Mesenteric fat pad (tissue), 1 donor: ENCODE measurements at regions not wholly inside any gene's neighbourhood (a gene's known extent, or its start where the extent isn't known, plus 50 kb on each side); places are given as distances from the start of the nearest gene placed in this dataset.
"Not testable (repeated sequence)": the region's sequence is repeated elsewhere in the genome, so short reads cannot be mapped to it uniquely, and the experiment has no call there.

Source experiments
- DNase-seq: peaks from one replicate; pipeline ENCODE4 v3.0.0-alpha.2; 2020; ENCODE audit warnings: low spot score
- donor health status: DM: yes; HTN: yes; CAD: no.

DNA sequence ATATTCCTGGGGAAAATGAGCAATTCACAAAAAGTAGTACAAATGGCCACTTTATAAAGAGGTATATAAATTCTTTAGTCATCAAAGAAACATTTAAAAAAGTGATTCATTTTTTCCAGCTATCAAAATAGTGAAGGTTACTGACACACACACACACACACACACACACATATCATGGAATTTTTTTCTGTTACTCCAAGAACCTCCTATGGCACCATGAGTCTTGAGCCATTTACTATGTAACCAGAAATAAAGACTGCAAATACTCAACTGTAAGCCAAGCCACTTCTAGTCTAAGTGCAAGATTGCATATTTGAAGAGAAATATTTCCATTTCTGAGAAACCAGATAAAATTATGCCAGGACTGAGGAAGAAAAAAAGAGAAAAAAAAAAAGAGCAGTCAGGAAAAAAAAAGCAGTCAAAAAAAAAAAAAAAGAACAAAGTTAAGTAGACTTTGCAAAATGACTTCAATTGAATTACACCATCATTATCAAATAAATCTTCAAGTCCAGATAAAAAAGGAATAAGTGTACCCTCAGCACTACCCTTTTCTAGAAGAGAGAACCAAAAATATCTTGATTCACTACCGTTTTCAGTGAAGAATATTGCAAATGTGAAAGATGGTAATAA is 275.7 kb downstream of the DAD1 start:
- no peak for DNase-seq

DNA sequence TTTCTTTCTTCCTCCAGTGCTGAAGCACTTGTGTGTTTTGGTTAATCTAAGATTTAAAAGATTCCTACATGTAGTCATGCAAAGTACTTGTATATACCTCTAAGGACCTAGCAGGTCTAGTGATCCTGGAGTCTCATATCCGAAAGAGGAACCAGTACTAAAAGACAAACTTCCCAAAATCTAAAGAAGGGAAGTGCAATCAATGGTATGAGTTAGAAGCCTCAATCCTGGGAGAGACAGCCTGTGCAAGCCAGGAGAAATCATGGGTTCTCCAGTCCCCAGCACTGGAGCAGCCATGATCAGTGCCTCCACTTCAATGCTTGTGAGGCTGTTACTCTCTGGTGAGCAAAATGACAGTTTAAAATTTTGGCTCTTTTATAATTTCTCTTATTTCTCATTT is 277.4 kb downstream of the DAD1 start:
- no peak for DNase-seq

GRCh38 chr14:22305607-22306006 is 283.4 kb downstream of the DAD1 start:
- DNase-seq: no peak

DNA sequence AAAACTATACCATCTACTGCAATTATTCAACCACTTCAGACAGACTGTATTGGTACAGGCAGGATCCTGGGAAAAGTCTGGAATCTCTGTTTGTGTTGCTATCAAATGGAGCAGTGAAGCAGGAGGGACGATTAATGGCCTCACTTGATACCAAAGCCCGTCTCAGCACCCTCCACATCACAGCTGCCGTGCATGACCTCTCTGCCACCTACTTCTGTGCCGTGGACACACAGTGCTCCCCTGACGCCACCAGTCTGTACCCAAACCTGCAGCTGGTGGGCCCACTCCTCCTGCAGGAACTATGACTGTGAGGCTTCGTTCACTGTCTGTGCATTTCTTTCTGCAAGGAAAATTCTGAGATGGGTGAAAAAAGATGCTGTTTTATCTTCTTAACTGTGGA is 284.7 kb downstream of the DAD1 start:
- DNase-seq: no peak

DNA sequence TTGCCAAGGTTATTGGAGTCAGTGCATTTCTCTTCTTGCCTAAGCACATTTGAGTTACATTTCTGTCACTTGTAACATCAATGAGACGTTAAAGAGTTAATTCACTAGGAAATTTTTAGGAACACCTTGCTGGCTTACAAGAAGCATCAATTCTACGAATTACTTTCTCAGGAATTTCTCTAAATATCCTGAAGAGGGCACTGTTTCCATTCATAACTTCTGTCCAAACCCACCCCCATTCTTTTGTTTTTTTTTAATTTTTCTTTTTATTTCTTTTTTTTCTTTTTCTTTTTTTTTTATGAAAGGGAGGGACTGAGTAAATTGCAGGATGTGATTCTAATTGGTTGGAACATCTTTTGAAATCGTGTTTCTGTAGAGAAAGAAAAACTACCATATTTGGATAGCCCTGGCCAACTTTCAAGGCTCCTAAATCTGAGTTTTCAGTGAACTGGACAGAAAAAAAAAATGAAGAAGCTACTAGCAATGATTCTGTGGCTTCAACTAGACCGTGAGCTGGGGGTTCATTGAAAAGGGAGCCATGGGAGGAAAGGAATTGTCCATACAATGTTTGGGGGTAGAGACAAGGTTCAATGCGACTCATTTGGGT is 285.3 kb downstream of the DAD1 start:
- DNase-seq: no peak

DNA sequence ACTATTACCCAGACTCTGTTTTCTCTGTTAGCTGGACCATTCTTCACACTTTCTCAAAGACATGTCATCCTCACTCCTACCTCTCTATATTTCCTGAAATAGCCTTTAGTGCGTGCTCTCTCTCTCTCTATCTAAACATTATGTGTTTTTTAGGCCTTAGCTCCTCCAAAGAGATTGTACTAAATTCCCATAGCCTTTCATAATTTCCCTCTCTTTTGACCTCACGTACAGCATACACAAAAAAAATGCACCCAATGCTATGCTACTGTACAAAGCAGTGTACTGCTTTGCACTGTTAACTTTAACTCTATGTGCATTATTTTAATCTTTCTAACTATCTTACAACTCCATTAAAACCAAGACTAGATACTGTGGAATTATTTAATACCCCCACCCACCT is 288.4 kb downstream of the DAD1 start:
- DNase-seq: no peak

- DNase-seq: no peak
Observed at GRCh38 chr14:22297376-22297775, 291.6 kb downstream of the DAD1 start.

GRCh38 chr14:22296722-22297121 is 292.3 kb downstream of the DAD1 start:
- no peak for DNase-seq

DNA sequence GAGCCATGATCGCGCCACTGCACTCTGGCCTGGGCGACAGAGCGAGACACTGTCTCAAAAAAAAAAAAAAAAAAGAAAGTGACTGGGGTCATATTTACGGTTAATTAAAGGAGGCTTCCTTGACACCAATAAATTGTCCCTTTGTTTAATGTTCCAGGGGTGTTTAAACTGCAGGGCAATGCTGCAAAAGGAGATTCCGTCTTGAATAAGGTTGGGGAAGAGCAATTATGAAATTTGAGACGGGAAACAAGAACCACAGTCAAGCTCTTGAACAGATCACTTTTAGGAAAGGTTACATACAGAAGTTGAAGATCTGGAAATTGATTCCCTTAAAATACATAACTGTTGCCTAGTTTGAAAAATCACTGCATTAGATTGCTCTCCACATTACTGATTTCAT is 292.9 kb downstream of the DAD1 start:
- no peak for DNase-seq

- no peak for DNase-seq
Observed at GRCh38 chr14:22291406-22291805, 297.6 kb downstream of the DAD1 start.

GRCh38 chr14:22289570-22289969 is 299.5 kb downstream of the DAD1 start:
- DNase-seq: no peak

GRCh38 chr14:22285991-22286390 is 303.0 kb downstream of the DAD1 start:
- no peak for DNase-seq

GRCh38 chr14:22282949-22283348 is 306.1 kb downstream of the DAD1 start:
- DNase-seq: no peak

GRCh38 chr14:22282417-22282816 is 306.6 kb downstream of the DAD1 start:
- no peak for DNase-seq

- DNase-seq: not testable (repeated sequence)
Observed at GRCh38 chr14:22281447-22281874, 307.6 kb downstream of the DAD1 start.

DNA sequence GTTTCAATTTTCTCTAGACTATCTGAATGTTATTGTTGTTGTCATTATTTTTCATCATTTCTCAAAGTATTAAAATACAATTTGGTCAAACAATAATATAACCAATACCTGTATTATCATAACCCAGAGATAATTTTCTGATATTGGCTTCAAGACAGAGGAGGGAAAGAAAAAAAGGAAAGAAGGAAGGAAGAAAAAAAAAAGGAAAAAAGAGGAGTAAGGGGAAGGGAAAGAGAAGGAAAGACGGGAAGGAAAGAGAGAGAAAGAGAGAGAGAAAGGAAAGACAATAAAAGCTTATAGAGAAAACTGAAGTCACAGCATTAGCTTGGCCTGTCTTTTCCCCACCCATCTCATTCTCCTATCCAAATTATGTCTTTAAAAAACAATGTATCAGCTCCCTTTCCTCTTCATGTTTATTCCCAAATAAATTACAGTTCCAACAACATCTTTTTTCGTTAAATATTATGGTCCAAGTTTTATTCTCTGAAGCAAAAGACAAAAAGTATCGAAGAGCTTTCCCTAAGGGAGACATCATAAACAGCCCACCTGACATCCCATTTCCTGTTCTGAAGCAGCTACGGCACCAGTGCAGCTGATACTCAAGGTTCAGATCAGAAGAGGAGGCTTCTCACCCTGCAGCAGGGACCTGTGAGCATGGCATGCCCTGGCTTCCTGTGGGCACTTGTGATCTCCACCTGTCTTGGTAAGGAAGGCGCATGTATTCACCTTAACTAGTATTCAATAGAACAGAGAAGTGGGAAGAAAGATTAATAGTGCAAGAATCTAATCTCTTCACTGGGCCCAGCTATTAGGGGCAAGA is 308.3 kb downstream of the DAD1 start:
- no peak for DNase-seq

DNA sequence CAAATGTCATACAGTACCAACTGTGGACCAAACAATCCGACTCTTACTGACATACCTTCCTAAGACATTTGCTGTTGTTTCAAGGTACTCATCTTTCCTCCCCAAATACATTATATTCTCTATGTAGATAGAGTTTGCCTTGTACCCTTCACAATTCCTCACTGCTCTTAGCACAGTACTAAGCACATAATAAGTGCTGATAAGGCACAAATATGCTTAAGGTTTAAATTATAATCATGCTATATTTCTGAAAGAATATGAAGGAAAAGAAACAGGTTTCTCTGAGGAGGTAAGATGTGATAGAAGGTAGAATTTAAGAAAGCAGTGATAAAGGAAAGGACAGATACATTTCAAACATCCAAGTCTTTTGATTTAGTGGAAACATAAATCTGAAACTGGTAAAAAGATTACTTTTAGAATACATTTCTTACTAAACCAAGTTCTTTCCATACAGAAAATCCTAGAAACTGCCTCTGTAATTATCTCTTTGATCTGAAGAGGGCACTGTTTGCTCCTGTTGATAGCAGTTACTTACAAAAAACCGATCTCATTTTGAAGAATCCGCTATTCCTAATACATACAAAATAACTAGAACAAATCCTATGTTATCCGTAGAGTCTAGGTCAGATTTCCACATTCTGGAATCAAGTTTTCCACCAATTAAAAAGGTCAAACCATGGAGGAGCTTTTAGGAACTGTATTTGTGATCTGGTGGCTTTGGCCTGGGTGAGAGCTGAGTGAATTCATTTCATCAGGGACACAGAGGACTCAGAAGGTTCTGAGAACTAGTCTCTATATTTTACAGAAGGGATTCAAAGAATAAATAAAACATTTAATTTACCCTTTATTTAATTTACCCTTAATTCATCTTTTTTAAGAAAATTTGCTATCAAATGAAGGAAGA is 311.9 kb downstream of the DAD1 start:
- no peak for DNase-seq

- DNase-seq: no peak
Observed at GRCh38 chr14:22271838-22272799, 316.9 kb downstream of the DAD1 start.

DNA sequence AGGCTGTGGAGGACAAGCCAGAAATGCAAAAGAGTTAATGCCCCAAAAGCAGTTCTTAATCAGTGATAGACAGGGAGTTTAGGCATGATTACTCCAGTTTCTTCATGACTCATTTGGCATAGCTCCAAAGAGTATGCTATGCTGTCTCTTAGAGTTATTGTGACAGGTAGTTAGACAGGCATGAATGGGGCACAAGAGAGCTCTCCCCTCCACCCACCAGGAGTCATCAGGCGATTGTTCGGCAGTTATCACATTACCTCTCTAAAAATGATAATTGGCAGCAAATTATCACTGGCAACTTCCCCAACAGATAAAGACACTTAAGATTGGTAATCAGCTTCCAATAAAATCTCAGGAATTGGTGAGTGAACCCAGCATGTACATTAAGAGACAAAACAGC is 320.1 kb downstream of the DAD1 start:
- no peak for DNase-seq

GRCh38 chr14:22266683-22267082 is 322.3 kb downstream of the DAD1 start:
- no peak for DNase-seq

DNA sequence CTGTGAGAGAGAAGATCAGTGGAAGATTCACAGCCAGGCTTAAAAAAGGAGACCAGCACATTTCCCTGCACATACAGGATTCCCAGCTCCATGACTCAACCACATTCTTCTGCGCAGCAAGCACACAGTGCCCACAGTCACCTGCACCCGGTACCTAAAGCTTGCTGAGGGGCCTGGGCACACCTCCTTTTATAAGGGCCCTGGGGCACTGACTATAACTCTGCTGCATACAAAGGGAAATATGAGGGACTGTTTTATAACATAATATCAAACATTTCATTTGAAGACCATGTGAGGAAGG is 322.9 kb downstream of the DAD1 start:
- no peak for DNase-seq
